HG02973 (cell line): ENCODE measurements at regions not wholly inside any gene's neighbourhood (a gene's known extent, or its start where the extent isn't known, plus 50 kb on each side); places are given as distances from the start of the nearest gene placed in this dataset.

Source experiments
- ATAC-seq: cut with Tn5 transposase; IDR thresholded peaks from one replicate; pipeline ENCODE4 v1.9.1; 2021; ENCODE audit warnings: moderate library complexity; ENCODE audit not compliant: unreplicated experiment

GRCh38 chr9:107628444-107628843 is 138.9 kb upstream of the KLF4 start:
- ATAC-seq, result no peak

- no peak for ATAC-seq
Measured at GRCh38 chr9:107627781-107628180, 138.2 kb upstream of the KLF4 start.

- ATAC-seq, result no peak
Measured at GRCh38 chr9:107626118-107626517, 136.5 kb upstream of the KLF4 start.

- no peak for ATAC-seq
Measured at GRCh38 chr9:107625383-107625984, 135.9 kb upstream of the KLF4 start.

- no peak for ATAC-seq
Measured at GRCh38 chr9:107624234-107624948, 134.8 kb upstream of the KLF4 start.

GRCh38 chr9:107621436-107621835 is 131.9 kb upstream of the KLF4 start:
- ATAC-seq, result no peak

GRCh38 chr9:107620801-107621200 is 131.2 kb upstream of the KLF4 start:
- no peak for ATAC-seq

- ATAC-seq, result no peak
Measured at GRCh38 chr9:107620236-107620635, 130.7 kb upstream of the KLF4 start.

GRCh38 chr9:107615321-107615720 is 125.8 kb upstream of the KLF4 start:
- ATAC-seq, result no peak

- no peak for ATAC-seq
Measured at GRCh38 chr9:107614765-107615164, 125.2 kb upstream of the KLF4 start.

GRCh38 chr9:107613321-107613720 is 123.8 kb upstream of the KLF4 start:
- no peak for ATAC-seq

- no peak for ATAC-seq
Measured at GRCh38 chr9:107612136-107612535, 122.6 kb upstream of the KLF4 start.

GRCh38 chr9:107609547-107609946 is 120.0 kb upstream of the KLF4 start:
- no peak for ATAC-seq

GRCh38 chr9:107606149-107606790 is 116.7 kb upstream of the KLF4 start:
- no peak for ATAC-seq

- ATAC-seq, result no peak
Measured at GRCh38 chr9:107605041-107605440, 115.5 kb upstream of the KLF4 start.

- ATAC-seq, result no peak
Measured at GRCh38 chr9:107603281-107603680, 113.7 kb upstream of the KLF4 start.

GRCh38 chr9:107600060-107600573 is 110.5 kb upstream of the KLF4 start:
- ATAC-seq, result no peak

- ATAC-seq, result no peak
Measured at GRCh38 chr9:107597743-107598217, 108.2 kb upstream of the KLF4 start.

GRCh38 chr9:107594908-107595530 is 105.5 kb upstream of the KLF4 start:
- no peak for ATAC-seq

GRCh38 chr9:107593224-107593870 is 103.8 kb upstream of the KLF4 start:
- no peak for ATAC-seq

GRCh38 chr9:107592424-107592823 is 102.9 kb upstream of the KLF4 start:
- no peak for ATAC-seq
